ENCODE measurements at regions not wholly inside any gene's neighbourhood (a gene's known extent, or its start where the extent isn't known, plus 50 kb on each side); places are given as distances from the start of the nearest gene placed in this dataset.
"Not testable (repeated sequence)": the region's sequence is repeated elsewhere in the genome, so short reads cannot be mapped to it uniquely, and the experiment has no call there.

- not testable (repeated sequence) for DNase-seq
These were observed 413.3 kb upstream of the ST8SIA4 start for GRCh38 chr5:101316401-101316800.

GRCh38 chr5:101306391-101307137 is 403.5 kb upstream of the ST8SIA4 start:
- no peak for DNase-seq

- no peak for DNase-seq
These were observed 393.4 kb upstream of the ST8SIA4 start for GRCh38 chr5:101296477-101296876.

DNA sequence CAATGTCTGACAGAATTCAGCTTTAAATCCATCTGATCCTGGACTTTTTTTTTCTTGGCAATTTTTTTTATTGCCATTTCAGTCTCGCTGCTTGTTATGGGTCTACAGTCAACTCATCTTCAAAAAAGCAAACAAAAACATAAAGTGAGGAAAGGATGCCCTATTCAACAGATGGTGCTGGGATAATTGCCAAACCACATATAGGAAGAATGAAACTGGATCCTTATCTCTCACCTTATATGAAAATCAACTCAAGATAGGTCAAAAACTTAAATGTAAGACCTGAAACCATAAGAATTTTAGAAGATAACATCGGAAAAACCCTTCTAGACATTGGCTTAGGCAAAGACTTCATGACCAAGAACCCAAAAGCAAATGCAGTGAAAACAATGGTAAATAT is 389.1 kb upstream of the ST8SIA4 start:
- DNase-seq = no peak

DNA sequence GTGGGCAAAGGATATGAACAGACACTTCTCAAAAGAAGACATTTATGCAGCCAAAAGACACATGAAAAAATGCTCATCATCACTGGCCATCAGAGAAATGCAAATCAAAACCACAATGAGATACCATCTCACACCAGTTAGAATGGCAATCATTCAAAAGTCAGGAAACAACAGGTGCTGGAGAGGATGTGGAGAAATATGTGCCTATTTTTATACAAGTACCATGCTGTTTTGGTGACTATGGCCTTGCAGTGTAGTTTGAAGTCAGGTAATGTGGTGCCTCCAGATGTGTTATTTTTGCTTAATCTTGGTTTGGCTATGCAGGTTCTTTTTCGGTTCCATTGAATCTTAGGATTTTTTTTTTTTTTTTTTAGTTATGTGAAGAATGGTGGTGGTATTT is 387.7 kb upstream of the ST8SIA4 start:
- not testable (repeated sequence) for DNase-seq

- DNase-seq = no peak
These were observed 385.6 kb upstream of the ST8SIA4 start for GRCh38 chr5:101288633-101289032.

DNA sequence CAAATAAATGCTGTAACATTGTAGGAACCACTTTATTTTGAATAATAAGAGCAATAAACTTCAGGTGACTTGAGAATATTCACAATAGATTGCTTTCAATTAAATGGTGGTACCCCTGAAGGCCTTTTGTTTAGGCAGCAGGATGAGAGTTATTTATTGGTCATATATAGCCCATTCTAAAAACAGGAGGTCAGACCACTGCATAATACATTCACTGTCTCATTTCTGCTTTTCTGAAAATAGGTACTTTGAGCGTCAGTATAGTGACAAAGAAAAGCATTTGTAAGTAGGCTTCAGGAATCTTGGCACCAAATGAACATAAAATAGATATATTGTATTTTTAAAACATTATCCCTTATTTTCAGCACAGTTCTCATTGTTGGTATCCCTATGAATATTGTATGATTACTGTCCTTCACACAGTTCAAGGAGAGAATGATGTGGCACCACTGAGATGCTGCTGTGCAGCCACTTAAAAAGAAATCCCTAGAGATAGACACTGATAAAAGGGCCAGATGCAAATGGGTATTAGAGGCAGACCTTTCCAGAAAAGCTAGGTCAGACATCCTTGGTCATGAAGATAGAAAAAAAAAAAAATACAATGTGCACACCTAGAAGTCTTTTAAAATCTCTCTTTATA is 381.8 kb upstream of the ST8SIA4 start:
- no peak for DNase-seq

DNA sequence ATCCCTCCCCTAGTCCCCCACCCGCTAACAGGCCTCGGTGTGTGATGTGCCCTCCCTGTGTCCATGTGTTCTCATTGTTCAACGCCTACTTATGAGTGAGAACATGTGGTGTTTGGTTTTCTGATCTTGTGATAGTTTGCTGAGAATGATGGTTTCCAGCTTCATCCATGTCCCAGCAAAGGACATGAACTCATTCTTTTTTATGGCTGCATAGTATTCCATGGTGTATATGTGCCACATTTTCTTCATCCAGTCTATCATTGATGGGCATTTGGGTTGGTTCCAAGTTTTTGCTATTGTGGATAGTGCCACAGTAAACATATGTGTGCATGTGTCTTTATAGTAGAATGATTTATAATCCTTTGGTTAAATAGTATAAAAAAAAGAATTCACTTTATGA is 380.9 kb upstream of the ST8SIA4 start:
- DNase-seq = not testable (repeated sequence)

GRCh38 chr5:101278917-101279316 is 375.8 kb upstream of the ST8SIA4 start:
- no peak for DNase-seq

- DNase-seq = no peak
These were observed 375.1 kb upstream of the ST8SIA4 start for GRCh38 chr5:101278011-101278687.

- DNase-seq = no peak
These were observed 368.9 kb upstream of the ST8SIA4 start for GRCh38 chr5:101271945-101272344.

DNA sequence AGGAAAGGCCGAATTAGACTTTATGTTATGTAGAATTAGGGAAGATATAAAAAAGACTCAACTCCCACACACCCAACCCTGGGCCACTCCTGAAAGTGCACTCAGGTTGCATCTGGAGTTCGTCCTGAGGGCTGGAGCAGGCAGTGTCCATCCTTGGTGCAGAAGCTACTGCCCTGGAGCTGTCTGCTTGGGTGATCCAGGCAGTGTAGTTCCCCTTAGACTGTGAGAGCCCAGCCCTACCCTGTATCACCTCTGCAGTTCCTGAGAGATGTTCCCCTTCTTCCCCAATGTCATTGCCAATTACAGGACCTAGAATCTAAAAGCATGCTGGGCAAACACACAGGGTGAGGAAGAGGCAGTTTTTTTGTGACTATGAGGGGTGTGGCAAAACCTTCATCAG is 368.3 kb upstream of the ST8SIA4 start:
- DNase-seq = no peak

DNA sequence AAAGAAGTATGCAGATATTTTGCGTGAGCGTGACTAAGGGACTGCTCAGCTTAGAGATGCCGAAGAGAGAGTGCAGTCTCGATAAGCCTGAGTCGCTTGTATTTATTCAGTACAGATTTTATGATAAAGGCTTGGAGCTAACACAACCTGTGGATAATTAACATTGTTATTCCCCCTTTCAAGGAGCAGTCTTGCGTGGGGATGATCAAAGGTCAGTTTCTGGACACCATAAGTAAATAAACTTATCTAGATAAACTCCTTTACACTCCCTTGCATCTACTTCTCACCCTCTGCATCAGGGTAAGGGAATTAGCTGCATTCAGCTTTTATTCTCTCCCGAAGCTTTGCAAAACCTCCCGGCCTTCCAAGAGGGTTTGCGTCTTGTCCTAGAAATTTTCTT is 357.8 kb upstream of the ST8SIA4 start:
- DNase-seq = no peak

GRCh38 chr5:101253096-101253495 is 350.0 kb upstream of the ST8SIA4 start:
- no peak for DNase-seq

DNA sequence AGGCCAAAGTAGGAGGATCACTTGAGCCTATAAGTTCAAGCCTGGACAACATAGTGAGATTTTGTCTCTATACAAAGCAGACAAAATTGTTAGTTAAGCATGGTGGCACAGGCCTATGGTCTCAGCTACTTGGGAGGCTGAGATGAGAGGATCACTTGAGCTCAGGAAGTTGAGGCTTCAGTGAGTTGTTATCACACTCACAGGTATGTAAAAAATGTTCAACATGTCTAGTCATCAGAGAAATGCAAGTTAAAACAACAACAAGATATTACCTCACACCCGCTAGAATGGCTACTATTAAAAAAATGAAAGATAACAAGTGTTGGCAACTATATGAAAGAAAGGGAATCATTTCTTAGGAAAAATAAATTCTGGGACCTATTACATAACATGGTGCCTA is 341.5 kb upstream of the ST8SIA4 start:
- DNase-seq = no peak

- DNase-seq = no peak
These were observed 309.9 kb upstream of the ST8SIA4 start for GRCh38 chr5:101212942-101213514.

DNA sequence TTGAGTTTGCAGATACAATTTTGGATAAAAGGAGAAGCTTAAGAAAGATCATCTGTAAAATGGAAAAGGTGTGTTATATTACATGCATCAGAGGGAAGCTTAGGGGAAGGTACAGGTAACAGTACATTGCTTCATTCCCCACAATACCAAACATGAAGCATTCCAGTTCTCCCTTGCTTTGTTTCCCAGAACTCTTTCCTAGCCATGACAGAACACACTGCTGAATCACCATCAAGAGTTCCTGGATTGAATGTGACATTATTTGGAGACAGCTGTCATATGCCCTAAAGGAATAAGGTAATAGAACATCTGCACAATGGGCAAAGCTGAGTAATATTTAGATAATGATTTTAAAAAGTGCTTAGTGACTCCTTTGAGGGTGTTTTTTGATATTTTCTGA is 303.5 kb upstream of the ST8SIA4 start:
- DNase-seq = no peak

DNA sequence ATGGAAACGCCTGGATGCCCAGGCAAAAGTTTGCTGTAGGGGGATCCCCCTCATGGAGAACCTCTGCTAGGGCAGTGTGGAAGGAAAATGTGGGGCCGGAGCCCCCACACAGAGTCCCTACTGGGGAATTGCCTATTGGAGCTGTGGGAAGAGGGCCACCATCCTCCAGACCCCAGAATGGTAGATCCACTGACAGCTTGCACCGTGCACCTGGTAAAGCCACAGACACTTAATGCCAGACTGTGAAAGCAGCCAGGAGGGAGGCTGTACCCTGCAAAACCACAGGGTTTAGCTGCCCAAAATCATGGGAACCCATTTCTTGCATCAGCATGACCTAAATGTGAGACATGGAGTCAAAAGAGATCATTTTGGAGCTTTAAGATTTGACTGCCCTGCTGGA is 302.0 kb upstream of the ST8SIA4 start:
- DNase-seq = not testable (repeated sequence)

DNA sequence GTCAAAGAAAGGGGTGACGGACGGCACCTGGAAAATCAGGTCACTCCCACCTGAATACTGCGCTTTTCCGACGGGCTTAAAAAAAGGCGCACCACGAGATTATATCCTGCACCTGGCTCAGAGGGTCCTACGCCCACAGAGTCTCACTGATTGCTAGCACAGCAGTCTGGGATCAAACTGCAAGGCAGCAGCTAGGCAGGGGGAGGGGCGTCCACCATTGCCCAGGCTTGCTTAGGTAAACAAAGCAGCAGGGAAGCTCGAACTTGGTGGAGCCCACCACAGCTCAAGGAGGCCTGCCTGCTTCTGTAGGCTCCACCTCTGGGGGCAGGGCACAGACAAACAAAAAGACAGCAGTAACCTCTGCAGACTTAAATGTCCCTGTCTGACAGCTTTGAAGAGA is 277.3 kb upstream of the ST8SIA4 start:
- DNase-seq = not testable (repeated sequence)

DNA sequence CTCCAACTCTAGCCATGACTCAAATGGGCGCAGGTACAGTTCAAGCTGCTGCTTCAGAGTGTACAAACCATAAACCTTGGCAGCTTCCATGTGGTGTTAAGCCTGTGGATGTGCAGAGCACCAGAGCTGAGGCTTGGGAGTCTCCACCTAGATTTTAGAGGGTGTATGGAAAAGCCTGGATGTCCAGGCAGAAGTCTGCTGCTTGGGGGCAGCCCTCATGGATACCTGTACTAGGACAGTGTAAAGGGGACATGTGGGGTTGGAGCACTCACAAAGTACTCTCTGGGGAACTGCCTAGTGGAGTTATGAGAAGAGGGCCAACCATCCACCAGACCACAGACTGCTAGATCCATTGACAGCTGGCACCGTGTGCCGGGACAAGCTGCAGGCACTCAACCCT is 273.5 kb upstream of the ST8SIA4 start:
- no peak for DNase-seq

- no peak for DNase-seq
These were observed 271.9 kb upstream of the ST8SIA4 start for GRCh38 chr5:101174981-101175380.

DNA sequence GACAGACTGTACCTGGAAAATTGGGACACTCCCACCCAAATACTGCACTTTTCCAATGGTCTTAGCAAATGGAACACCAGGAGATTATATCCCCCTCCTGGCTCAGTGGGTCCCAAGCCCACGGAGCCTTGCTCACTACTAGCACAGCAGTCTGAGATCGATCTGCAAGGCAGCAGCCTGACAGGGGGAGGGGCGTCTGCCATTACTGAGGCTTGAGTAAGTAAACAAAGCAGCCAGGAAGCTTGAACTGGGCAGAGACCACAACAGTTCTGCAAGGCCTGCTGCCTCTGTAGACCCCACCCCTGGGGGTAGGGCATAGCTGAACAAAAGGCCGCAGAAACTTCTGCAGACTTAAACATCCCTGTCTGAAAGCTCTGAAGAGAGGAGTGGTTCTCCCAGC is 260.0 kb upstream of the ST8SIA4 start:
- no peak for DNase-seq

DNA sequence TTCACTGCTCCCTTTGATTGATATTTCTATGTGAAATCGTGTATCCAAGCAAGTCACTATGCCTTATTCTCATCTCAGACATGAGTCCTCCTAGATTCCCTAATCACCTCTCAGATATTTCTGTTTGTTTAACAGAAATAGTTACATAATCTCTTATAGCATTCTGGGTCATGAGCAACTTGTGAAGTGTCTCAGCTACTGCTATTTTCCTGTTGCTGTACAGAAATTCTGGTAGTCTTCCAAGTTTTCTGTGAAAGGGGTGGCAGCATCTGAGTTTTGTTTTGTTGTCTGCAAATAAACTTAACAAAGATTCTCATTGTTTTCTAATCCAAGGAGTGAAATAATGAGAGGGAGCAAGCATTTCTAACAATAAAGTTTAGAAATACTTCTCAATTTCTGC is 256.9 kb upstream of the ST8SIA4 start:
- DNase-seq = no peak

DNA sequence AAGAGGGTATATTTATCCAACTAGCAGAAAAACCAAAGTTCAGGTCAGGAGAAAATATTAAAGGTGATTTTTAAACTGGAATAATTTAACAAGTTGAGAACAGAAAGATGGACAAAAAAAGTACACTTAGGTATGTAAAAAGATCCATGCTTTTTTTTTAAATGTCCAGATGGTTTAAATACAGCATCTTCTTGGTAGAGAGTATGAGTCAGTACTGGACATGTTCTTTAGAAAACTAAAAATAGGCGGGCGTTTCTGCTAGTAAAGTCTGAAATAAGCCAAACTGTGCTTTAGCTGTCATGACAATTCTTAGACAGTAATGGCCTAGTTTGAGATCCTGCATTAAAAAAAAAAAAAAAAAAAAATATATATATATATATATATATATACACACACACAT is 255.9 kb upstream of the ST8SIA4 start:
- DNase-seq = no peak

Measured in CD4-positive, alpha-beta T cell treated with Interleukin-4 for 1 hour (primary cell).